HepG2 (cell line): ENCODE measurements at regions not wholly inside any gene's neighbourhood (a gene's known extent, or its start where the extent isn't known, plus 50 kb on each side); places are given as distances from the start of the nearest gene placed in this dataset.

Experiments
- ATAC-seq: fragments of 200-7000 bp; cut with Tn5 transposase; 3 replicates; pipeline ENCODE4 v1.9.1; 2020; ENCODE audit warnings: mild to moderate bottlenecking, moderate library complexity
- BruUV-seq: library from RNA; stranded (reverse); fragments of 400-500 nt; replicated peaks from 2 replicates; lab custom pipeline; 2021; lab: Mats Ljungman, UMichigan
- CTCF ChIA-PET: fragments of 300-600 bp; formaldehyde crosslinking; extraction: SDS; loops from one replicate; lab custom pipeline; 2021; ENCODE audit warnings: low total read pairs, inconsistent platforms, low intra/inter-chr PET ratio; lab: Yijun Ruan, JAX
- POLR2A ChIA-PET: fragments of 350-600 bp; sonication (Branson Sonifier 250); formaldehyde crosslinking; loops from one replicate; lab custom pipeline; 2020; ENCODE audit warnings: antibody characterized with exemption, inconsistent platforms; lab: Yijun Ruan, JAX
- DNase-seq: peaks from one replicate; pipeline ENCODE4 v3.0.0-alpha.2; 2015; ENCODE audit warnings: low spot score
- FAIRE-seq: peaks from 3 replicates; lab custom pipeline; 2011; peaks lifted over from hg19 to GRCh38; lab: Jason Lieb, UNC
- H2AFZ ChIP-seq: one replicate; pipeline ENCODE4 v1.6.1; 2011; ENCODE audit warnings: low read length, inconsistent platforms
- H3K27ac ChIP-seq: fragments of 300-600 bp; 3 replicates; pipeline ENCODE4 v1.8.0; 2011; ENCODE audit warnings: mixed run types, mild to moderate bottlenecking, mixed read lengths, low read length, inconsistent platforms; ENCODE audit not compliant: insufficient read depth; ENCODE audit errors: extremely low read length
- H3K27me3 ChIP-seq, 2 experiments: fragments of 200-600 bp in 1 of 2; 2 replicates in 1 of 2; 3 replicates in 1 of 2; pipeline versions ENCODE4 v1.6.0 to v1.8.0; 2011; ENCODE audit warnings: low read length in 2 of 2, mild to moderate bottlenecking in 2 of 2, moderate library complexity in 2 of 2, inconsistent platforms in 1 of 2; ENCODE audit not compliant: insufficient read depth in 2 of 2, control insufficient read depth in 1 of 2
- H3K36me3 ChIP-seq, 2 experiments: fragments of 200-600 bp in 1 of 2; replicated peaks in 1 of 2; 2 replicates in 1 of 2; 3 replicates in 1 of 2; pipeline versions ENCODE4 v1.5.1 to v1.8.0; 2011; ENCODE audit warnings: low read length in 2 of 2, inconsistent platforms in 1 of 2; ENCODE audit not compliant: insufficient read depth in 2 of 2, control insufficient read depth in 1 of 2
- H3K4me1 ChIP-seq: 2 replicates; pipeline ENCODE4 v1.5.1; 2012; ENCODE audit warnings: low read length, inconsistent platforms; ENCODE audit not compliant: insufficient read depth
- H3K4me2 ChIP-seq: 2 replicates; pipeline ENCODE4 v1.6.0; 2011; ENCODE audit warnings: low read depth, low read length, inconsistent platforms
- H3K4me3 ChIP-seq, 3 experiments: fragments of 200-600 bp in 1 of 3; sonication (generic), shearing (Covaris generic) in 1 of 3; replicated peaks in 1 of 3; 2 replicates each; pipeline ENCODE4 v1.5.1; 2011 to 2016; ENCODE audit warnings: low read length in 3 of 3, inconsistent platforms in 2 of 3, low read depth in 2 of 3, mild to moderate bottlenecking in 2 of 3, control low read depth in 1 of 3, mixed read lengths in 1 of 3; ENCODE audit not compliant: insufficient read depth in 1 of 3
- H3K79me2 ChIP-seq: one replicate; pipeline ENCODE4 v1.6.1; 2011; ENCODE audit warnings: low read length, inconsistent platforms; ENCODE audit not compliant: insufficient read depth
- H3K9ac ChIP-seq: 2 replicates; pipeline ENCODE4 v1.6.0; 2011; ENCODE audit warnings: mild to moderate bottlenecking, low read depth, low read length, inconsistent platforms; ENCODE audit not compliant: insufficient read depth
- H3K9me3 ChIP-seq: 2 replicates; pipeline ENCODE4 v1.5.1; 2012; ENCODE audit warnings: mild to moderate bottlenecking, low read length
- H4K20me1 ChIP-seq: 2 replicates; pipeline ENCODE4 v1.6.0; 2011; ENCODE audit warnings: inconsistent platforms, mild to moderate bottlenecking, low read length, moderate library complexity; ENCODE audit not compliant: insufficient read depth
- GFI1 ChIP-seq: sonication (generic); formaldehyde crosslinking; IDR thresholded peaks from 2 replicates; pipeline ENCODE4 v1.5.0; 2020; ENCODE audit warnings: missing genetic modification reagents, mild to moderate bottlenecking, borderline replicate concordance
- HNF1B ChIP-seq: sonication (generic); formaldehyde crosslinking; IDR thresholded peaks from 2 replicates; pipeline ENCODE4 v1.5.1; 2020; ENCODE audit warnings: mild to moderate bottlenecking, moderate library complexity, missing genetic modification reagents
- JARID2 ChIP-seq: sonication (generic); formaldehyde crosslinking; IDR thresholded peaks from 2 replicates; pipeline ENCODE4 v1.8.1; 2023; ENCODE audit warnings: missing genetic modification reagents, inconsistent platforms; ENCODE audit not compliant: insufficient replicate concordance
- MTF1 ChIP-seq: sonication (generic); formaldehyde crosslinking; IDR thresholded peaks from 2 replicates; pipeline ENCODE4 v1.5.0; 2020; ENCODE audit warnings: missing genetic modification reagents
- NR2F1 ChIP-seq, 2 experiments: fragments of 450-650 bp in 1 of 2; formaldehyde crosslinking in 1 of 2; IDR thresholded peaks; 2 replicates each; pipeline versions ENCODE4 v1.5.0 to v1.6.1; 2016 to 2020; ENCODE audit warnings: mild to moderate bottlenecking in 1 of 2, missing compliant biosample characterization in 1 of 2, missing genetic modification reagents in 1 of 2, moderate library complexity in 1 of 2
- SMYD3 ChIP-seq: sonication (generic); formaldehyde crosslinking; IDR thresholded peaks from 2 replicates; pipeline ENCODE4 v1.8.1; 2023; ENCODE audit warnings: mild to moderate bottlenecking, missing genetic modification reagents
- ZFY ChIP-seq: sonication (generic); formaldehyde crosslinking; IDR thresholded peaks from 2 replicates; pipeline ENCODE4 v1.4.0; 2020; ENCODE audit warnings: missing genetic modification reagents
- ZIK1 ChIP-seq: sonication (generic); formaldehyde crosslinking; IDR thresholded peaks from 2 replicates; pipeline ENCODE4 v1.5.0; 2020; ENCODE audit warnings: mild to moderate bottlenecking, low read depth, missing genetic modification reagents, borderline replicate concordance
- ZMYM4 ChIP-seq: sonication (generic); formaldehyde crosslinking; IDR thresholded peaks from 2 replicates; pipeline ENCODE4 v1.8.1; 2023; ENCODE audit warnings: mild to moderate bottlenecking, missing genetic modification reagents
- ZNF205 ChIP-seq: IDR thresholded peaks from 2 replicates; pipeline ENCODE4 v1.6.1; 2018; ENCODE audit warnings: missing biosample characterization, missing genetic modification reagents
- ZNF251 ChIP-seq: sonication (generic); formaldehyde crosslinking; IDR thresholded peaks from 2 replicates; pipeline ENCODE4 v1.9.0; 2021; ENCODE audit warnings: mild to moderate bottlenecking, missing genetic modification reagents
- ZNF30 ChIP-seq: sonication (generic); formaldehyde crosslinking; IDR thresholded peaks from 2 replicates; pipeline ENCODE4 v1.5.0; 2020; ENCODE audit warnings: mild to moderate bottlenecking, missing genetic modification reagents
- ZNF354B ChIP-seq: sonication (generic); formaldehyde crosslinking; IDR thresholded peaks from 2 replicates; pipeline ENCODE4 v1.8.0; 2022; ENCODE audit warnings: mild to moderate bottlenecking, missing genetic modification reagents
- ZNF768 ChIP-seq: sonication (generic); formaldehyde crosslinking; IDR thresholded peaks from 2 replicates; pipeline ENCODE4 v1.4.0; 2020; ENCODE audit warnings: missing genetic modification reagents
- WGBS: methylation state at CpG from one replicate; pipeline ENCODE4 v1.1.6; 2017; ENCODE audit warnings: low lambda C conversion rate; 5-methylcytosine and 5-hydroxymethylcytosine counted together
- in situ Hi-C: cut with HindIII; loops from 2 replicates; pipeline ENCODE4 v1.10.0; 2017; ENCODE audit warnings: low pct_unique_long_range_greater_than_20kb; ENCODE audit not compliant: extremely low pct_ligation_motif_present
- intact Hi-C: fragments of 100-400 bp; cut with micrococcal nuclease; formaldehyde crosslinking; loops from one replicate; pipeline ENCODE4 v1.10.0; 2022; ENCODE audit not compliant: unreplicated experiment
- TF ChIP-seq, protein P1 (sequence below): sonication (generic); formaldehyde crosslinking; IDR thresholded peaks from 2 replicates; pipeline ENCODE4 v1.4.0; 2020; ENCODE audit warnings: mild to moderate bottlenecking, low read depth, missing genetic modification reagents

DNA sequence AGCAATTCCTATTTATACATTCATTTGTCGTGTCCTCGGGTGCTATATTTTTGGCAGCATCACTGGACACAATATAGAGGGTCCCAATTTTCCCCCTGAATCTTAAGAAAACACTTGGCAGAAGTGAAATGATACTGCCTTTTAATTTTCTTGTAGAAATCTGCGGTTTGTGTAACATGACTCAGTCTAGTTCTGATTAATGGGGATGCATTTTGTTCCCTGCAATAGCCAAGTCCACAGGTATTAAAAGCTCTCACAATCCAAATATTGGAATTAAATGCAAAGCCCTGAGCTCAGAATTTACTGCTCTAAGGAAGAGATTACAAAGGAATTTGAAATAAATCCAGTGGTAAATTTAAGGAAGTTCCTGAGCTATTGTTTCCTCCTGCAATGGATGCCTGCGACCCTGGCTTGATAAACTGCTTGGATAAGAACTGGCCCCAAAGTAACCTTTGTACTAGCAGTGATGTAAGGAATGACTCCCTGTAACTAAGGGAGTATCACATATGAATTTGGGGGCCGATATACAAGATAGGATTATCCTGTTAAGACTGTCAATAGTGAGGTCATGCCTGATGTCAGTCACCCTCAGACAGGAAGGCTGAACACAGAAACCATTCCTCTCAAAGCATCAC lies 349.7 kb upstream of the C1orf87 start:
- no peak for DNase-seq
- CTCF ChIA-PET = no interaction called here
- Histone ChIP-seq H3K79me2 (no peaks in the 10 kb centered on the region), H4K20me1 (no peaks in the 10 kb centered on the region), H3K9me3 (0 out of 2 replicates have a peak, but pooled peaks cover 6% of the 10 kb centered on the region)
- 6% methylated on average over 5 of the region's 5 CpGs for WGBS
- intact Hi-C loops = loop anchor here (10.0 kb wide), 1 partner anchor 448 kb away; no protein-coding TSS in a partner anchor
- no peak for TF ChIP-seq ZNF354B (CRISPR knock-in tag)
- TF ChIP-seq HNF1B (CRISPR knock-in tag) = no peak
- no peak for TF ChIP-seq ZIK1 (CRISPR knock-in tag)
- TF ChIP-seq ZNF30 (CRISPR knock-in tag) = no peak
- TF ChIP-seq ZNF768 (CRISPR knock-in tag) = no peak
- TF ChIP-seq, protein P1, sequence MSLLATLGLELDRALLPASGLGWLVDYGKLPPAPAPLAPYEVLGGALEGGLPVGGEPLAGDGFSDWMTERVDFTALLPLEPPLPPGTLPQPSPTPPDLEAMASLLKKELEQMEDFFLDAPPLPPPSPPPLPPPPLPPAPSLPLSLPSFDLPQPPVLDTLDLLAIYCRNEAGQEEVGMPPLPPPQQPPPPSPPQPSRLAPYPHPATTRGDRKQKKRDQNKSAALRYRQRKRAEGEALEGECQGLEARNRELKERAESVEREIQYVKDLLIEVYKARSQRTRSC (CRISPR knock-in tag) = no peak
- TF ChIP-seq MTF1 = no peak
- TF ChIP-seq SMYD3 (CRISPR knock-in tag) = no peak
- no peak for TF ChIP-seq GFI1
- TF ChIP-seq ZNF205 (CRISPR knock-in tag) = no peak
- TF ChIP-seq ZFY (CRISPR knock-in tag) = no peak
- TF ChIP-seq JARID2 = no peak
- TF ChIP-seq ZMYM4 = no peak
- TF ChIP-seq NR2F1 (CRISPR knock-in tag; IDR thresholded peaks at IDR 0.05) = no peak
- no peak for TF ChIP-seq ZNF251 (CRISPR knock-in tag)
- TF ChIP-seq, all 625 proteins: peak for 0
- Histone ChIP-seq H3K4me3 (no peak overlapping the region), H2AFZ (no peak overlapping the region), H3K4me1 (no peaks in the 10 kb centered on the region), H3K9ac (no peak overlapping the region), H3K27me3 (no peaks in the 10 kb centered on the region), H3K4me2 (no peak overlapping the region), H3K27ac (no peak overlapping the region), H3K36me3 (no peaks in the 10 kb centered on the region)
- ATAC-seq = no peak
- POLR2A ChIA-PET = no interaction called here
- in situ Hi-C loops = no loop called here
- FAIRE-seq = no peak
- BruUV-seq = no TSS peak
